NCI-H748 treated with DMSO at 0.1 percent for 48 hours (cell line): ENCODE measurements at regions not wholly inside any gene's neighbourhood (a gene's known extent, or its start where the extent isn't known, plus 50 kb on each side); places are given as distances from the start of the nearest gene placed in this dataset.
"Not testable (repeated sequence)": the region's sequence is repeated elsewhere in the genome, so short reads cannot be mapped to it uniquely, and the experiment has no call there.

Experiments used
- DNase-seq: peaks from one replicate; lab custom pipeline; 2025; lab: John Stamatoyannopoulos, UW

DNA sequence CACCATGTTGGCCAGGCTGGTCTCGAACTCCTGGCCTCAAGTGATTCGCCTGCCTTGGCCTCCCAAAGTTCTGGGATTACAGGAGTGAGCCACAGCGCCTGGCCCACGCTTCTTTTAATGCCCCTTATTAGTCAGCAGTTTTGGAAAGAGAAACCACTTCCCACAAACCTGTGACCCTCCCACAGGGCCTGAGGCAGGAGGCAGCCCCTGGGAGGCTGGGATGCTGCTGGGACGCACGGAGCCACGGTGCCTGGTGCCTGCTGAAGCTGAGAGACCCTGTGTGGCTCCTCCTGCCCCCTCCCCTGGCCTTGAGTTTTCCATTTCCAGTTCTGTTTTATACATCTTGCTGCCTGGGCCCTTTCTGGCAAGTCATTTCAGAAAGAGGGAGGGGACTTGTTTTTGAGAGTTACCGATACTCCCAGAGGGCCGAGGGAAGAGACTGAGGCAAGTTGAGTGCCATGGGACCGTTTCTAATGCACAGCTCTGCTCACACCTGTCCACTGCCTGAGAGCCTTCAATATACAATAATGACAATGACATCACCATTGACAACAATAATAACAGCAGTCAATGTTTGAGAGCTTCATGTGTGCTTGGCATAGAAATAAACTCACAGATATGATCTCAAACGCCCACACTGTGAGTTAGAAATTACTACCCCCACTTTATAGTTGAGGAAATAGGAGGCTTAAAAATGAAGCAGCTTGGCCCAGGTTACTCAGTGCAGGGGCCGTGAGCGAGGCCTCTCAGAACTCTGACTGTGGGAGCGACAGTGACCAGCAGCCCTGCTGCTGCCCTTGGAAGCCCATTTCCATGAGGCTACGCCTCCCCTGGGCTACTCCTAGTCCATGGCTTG lies 78.1 kb upstream of the YWHAQ start:
- no peak for DNase-seq

DNA sequence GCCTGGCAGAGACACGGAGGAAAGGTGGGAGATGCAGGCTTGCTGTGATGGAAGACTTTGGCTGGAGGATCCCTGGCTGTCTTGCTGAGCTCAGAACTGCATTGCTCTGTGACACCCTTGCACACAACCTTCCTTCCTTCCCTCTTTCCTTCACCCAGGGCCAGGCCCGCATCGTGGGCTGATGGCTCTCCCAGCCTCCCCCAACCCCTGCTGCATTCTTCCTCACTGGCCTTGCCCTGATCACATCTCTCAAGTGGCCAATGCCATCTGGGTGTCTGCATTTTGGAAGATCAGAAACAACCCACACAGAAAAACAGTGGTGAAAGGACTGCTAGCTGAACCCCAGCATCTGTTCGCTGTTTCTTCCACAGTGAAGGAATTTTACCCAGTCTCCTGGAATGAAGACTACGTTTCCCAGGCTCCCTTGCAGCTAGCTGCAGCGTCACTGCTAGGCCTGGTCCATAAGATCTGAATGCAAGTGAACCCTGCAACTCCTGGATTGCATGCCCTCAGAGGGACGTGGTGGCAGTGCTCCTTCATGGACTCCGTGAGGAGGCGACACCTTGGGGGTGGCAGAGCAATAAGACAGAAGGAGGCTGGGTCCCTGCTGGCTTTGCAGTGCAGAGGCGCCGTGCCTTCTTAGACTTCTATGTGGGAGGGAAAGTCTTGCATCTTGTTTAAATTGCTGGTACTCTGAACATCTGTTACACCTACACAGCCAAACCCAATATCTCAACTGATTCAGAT lies 78.9 kb upstream of the YWHAQ start:
- no peak for DNase-seq

DNA sequence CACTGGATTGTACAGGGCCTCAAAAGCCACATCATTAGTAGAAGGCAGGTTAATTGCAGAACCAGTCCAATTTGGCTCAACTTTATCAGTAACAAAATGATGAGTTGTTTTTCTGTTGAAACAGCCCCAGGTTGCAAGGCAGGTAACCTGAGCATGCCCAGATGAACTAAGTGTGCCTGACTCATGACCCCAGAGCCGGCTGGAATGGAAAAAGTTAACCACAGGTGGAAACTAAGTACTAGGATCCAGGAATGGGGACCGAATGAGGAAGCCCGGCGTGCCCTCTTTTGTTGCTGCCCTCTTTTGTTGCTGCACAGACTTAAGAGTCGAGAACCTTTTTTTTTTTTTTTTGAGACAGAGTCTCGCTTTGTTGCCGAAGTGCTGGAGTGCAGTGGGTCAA lies 79.5 kb upstream of the YWHAQ start:
- DNase-seq = no peak

DNA sequence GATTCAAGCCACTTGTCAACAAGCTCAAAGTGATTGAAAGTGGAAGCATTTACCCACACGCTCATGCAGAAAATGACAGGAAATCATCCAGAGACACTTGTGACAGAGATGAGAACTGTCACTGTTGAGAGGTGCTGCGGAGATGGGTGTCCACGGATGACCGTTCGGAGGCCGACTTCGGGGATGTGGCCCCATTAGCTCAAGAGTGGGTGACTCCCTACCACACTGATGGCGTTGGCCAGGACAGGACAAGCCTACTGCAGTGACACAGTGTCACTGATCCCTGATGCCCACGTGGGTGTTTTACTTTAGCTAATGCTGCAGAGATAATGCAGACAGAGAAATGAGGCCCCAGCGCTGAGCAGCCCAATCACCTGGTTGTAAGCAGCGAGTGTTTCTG lies 81.5 kb upstream of the YWHAQ start:
- DNase-seq = no peak

DNA sequence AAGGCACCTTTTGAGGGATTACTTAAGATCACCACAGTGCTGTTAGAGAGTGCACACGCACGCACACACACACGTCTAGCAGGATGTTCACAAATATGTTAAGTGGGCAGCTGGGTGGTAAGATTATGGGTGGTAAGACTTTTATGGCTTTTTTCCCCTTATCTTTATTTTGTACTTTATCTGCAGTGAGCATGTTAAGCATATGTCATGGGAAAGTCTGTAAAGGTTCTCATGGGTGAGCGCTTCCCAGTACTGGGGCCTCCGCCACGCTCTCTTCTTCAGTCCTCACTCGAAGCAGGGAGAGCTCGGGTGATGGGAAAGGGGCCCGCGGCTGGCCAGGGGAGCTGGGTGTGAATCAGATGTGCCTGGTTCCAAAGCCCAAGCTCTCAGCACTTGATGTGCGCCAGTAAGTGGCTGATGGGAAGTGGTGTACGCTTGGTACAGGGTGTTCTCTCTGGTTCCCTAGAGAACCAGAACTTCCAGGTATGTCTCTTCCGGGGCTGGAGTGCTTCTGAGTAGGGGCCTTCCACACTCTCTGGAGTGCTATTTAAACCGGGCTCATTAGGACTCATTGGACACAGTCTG lies 83.9 kb upstream of the YWHAQ start:
- DNase-seq = no peak

DNA sequence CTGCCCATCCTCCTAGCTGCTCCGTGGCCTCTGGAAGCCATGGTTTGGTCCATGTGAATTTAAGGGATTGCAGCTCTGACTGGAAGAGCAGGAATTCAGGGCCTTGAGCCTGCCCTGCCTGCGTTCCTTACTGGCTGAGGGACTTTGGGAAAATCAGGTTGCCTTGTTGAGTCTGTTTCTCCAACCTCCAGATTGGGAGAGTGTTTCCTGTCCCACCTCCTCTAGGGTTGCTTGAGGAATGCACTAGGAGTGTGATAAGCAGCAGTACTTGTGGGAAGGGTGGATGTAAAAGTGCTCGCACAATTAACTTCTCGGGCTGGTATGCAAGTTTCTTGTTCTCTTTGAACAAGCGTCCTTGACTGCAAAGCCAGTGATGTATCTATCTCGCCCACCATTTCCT lies 84.4 kb upstream of the YWHAQ start:
- no peak for DNase-seq

DNA sequence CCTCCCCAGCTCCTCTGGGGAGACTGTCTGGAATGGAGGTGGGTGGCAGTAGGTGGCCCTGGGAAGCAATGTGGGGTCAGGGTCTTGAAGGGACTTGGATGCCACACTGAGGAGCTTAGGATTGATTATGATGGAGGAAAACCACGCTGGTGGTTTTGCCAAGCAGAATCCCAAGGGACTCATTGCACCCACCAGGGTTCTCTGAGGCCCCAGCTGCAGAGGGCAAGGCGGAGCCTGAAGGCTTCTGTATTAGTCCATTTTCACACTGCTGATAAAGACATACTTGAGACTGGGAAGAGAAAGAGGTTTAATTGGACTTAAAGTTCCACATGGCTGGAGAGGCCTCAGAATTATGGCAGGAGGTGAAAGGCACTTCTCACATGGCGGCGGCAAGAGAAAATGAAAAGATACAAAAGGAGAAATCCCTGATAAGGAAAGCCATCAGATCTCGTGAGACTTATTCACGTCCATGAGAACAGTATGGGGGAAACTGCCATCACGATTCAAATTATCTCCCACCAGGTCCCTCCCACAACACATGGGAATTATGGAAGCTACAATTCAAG lies 87.2 kb upstream of the YWHAQ start:
- DNase-seq = no peak

DNA sequence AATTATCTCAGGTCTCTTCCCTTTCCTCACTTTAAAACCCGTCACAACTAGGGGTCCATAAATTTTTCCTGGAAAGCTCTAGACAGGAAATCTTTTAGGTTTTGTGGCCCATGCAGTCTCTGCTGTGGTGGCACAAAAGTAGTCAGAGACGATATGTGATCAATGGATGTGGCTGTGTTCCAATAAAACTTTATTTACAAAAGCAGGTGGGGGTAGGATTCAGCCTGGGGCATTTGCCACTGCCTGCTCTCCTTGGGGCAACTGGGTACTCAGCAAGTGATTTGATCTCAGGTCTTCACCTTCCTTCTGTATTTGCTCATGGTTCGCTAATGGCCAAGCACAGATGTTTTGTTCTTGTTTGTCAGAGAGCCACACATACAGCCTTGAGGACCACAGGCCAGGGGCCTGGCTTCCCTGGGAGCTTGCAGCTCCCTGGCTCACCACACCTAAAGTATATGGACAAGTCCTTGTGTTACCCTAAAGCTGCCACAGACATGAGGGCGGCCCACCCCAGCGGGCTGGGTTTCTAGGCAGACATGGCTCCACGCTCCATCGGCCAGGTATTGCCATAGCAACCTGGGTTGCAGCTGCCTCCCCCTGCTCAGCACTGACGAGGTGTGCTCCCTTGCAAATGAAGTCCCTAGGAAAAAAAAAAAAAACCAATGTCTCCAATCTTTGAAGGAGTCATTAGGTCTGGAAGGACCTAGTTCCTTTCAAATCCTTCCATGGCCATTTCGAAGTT lies 89.7 kb upstream of the YWHAQ start:
- no peak for DNase-seq

DNA sequence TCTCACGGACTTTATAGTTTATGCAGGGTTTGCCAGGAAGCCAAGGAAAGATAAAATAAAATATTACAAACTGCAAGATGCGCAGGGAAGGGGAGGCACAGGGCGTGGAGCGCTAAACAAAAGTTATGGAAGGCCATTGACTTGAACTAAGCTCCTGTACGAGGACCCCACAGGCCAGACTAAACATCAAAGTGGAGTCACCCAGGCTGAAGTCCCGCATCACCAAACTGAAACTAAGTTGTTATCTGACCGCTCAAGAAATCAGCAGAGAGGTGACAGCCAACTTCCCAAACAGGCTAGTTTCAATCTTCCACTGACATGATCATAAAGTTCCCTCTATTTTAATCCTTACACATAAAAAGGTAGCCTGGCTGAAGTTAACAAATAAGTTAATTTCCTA lies 90.5 kb upstream of the YWHAQ start:
- DNase-seq = no peak

DNA sequence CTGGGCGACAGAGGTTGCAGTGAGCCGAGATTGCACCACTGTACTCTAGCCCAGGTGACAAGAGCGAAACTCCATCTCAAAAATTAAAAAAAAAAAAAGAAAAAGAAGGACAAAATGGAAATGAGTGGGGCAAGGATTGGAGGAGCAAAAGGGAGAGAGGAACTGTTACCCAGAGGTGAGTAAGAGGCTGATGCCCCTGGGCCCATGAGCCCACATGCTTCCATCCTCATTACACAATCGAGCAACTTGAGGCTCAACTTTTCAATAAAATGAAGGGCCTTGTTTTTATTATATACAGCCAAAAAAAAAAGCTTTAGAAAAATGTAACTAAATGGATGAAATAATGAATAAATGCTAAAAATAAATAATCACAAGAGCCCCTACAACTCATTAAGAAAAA lies 91.7 kb upstream of the YWHAQ start:
- DNase-seq = no peak

DNA sequence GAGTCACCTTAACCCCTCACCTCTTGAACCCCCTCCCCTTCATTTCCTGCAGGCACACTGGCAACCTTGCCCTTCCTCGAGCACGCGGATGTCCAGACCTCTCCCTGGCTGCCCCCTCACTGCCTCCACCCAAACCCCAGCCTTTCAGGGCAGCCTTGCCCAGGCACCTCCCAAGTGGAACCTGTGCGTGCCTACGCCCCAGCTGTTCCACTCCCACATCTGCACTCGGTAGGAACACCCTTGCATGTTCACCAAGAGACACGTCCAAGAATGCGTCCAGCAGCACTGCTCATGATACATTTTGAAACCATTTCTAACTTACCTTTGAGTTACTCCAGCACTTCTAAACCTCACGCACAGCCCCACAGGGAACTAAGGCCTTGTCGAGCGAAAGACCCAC lies 93.8 kb upstream of the YWHAQ start:
- DNase-seq = no peak

DNA sequence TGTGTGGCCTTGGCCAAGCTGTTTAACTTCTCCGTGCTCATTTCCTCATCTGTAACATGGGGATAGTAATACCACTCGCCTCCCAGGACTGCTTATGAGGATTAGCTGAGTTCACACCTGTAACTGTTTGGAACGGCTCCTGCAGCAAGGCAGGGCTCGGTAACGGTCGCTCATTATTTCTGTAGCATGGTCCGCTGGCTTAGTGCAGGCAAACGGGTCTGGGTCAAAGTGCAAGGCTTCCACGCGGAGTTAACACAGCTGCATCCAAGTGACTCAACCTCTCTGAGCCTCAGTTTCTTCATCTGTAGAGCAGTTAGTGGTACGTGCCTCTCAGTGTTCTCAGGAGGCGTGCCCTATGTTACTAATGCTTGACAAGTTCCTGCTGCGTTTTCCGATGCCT lies 94.3 kb upstream of the YWHAQ start:
- DNase-seq = no peak

DNA sequence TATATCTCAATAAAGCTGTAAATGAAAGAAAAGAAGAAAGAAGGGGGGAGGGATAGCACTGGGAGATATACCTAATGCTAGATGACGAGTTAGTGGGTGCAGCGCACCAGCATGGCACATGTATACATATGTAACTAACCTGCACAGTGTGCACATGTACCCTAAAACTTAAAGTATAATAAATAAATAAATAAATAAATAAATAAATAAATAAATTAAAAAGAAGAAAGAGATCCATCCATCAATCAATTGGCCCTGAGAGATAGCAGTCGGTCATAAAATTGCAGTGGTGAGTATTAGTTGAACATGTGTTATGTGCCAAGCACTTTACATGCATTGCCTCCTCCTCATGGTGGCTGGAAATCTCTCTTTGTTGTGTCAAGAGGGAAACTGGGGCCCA lies 95.2 kb upstream of the YWHAQ start:
- DNase-seq = not testable (repeated sequence)

DNA sequence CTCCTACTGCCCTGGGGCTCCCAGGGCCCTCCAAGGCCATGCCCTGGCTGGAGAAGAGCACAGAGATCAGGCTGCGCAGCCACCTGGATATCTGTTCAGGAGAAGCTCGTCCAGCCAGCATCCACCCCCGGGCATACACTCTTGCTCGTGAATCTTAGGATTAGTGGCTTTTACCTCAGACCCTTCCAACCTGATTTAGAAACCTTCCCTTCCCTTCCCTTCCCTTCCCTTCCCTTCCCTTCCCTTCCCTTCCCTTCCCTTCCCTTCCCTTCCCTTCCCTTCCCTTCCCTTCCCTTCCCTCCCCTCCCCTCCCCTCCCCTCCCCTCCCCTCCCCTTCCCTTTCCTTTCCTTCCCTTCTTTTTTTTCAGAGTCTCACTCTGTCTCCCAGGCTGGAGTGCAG lies 99.7 kb upstream of the YWHAQ start:
- not testable (repeated sequence) for DNase-seq

DNA sequence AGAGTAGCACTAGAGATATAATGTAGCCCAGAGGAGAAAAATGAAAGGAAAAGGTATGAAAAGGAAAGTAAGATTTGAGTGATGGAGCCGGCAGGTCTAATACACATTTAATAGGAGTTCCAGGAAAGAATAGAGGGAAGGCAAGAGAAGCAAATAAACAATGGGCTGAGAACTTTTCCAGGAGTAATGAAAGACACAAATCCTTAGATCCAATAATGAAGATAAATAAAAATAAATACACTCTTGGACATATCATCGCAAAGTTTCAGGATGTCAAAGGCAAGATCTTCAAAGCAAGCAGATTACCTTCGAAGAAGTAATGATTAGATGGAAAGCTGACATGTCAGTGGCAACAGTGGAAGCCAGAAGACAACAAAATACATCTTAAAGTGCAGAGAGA lies 102.0 kb upstream of the YWHAQ start:
- no peak for DNase-seq

DNA sequence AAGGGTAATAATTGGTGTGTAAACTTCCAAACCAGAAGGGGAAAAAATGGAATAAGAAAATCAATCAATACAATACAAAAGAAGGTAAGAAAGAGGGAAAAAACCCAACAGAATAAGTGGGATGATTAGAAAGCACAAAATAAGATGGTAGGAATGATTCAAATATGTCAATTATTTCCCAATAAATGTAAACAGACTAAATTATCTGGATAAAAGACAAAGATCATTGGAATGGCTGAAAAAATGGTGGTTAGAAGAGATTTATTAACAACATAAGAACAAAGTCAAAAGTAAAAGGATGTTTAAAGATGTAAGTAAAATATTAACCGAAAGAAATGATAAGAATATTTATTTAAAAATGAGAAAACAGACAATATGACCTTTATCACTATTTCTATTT lies 103.5 kb upstream of the YWHAQ start:
- no peak for DNase-seq

DNA sequence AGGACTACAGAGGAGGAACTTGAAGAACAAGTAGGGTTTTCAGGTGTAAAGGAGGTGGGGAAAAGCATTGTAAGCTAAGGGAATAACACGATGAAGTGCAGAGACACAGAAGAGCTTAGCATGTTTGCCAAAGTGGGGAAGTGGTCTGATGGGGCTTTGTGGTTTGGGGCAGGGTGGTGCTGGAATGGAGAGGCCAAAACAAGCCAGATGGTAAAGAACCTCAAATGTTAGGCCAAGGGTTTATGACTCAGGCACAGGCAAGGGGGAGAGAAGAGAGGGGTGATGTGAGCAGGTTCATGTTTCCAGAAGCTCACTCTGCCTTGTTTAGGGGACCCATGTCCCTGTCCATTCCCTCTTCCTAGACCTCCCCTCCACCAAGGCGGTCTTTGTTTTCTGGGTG lies 104.5 kb upstream of the YWHAQ start:
- DNase-seq = no peak

DNA sequence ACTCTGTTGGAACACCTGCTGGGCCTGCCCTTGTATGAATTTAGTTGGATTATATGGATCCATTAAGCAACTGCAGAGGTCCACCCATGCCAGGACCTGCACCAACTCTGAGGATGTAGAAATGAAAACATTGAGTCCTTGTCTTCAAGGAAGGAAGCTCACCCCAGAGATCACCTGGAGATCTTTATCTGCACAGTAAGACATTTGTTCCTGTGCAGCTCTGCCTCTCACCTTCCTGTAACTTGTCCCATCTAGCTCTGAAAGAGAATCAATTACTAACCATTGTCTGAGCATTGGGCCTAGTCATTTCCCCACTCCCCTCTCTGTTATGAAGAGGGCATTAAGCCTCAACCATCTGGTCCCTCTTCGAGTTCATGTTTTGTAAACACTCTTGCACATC lies 105.2 kb upstream of the YWHAQ start:
- DNase-seq = no peak

DNA sequence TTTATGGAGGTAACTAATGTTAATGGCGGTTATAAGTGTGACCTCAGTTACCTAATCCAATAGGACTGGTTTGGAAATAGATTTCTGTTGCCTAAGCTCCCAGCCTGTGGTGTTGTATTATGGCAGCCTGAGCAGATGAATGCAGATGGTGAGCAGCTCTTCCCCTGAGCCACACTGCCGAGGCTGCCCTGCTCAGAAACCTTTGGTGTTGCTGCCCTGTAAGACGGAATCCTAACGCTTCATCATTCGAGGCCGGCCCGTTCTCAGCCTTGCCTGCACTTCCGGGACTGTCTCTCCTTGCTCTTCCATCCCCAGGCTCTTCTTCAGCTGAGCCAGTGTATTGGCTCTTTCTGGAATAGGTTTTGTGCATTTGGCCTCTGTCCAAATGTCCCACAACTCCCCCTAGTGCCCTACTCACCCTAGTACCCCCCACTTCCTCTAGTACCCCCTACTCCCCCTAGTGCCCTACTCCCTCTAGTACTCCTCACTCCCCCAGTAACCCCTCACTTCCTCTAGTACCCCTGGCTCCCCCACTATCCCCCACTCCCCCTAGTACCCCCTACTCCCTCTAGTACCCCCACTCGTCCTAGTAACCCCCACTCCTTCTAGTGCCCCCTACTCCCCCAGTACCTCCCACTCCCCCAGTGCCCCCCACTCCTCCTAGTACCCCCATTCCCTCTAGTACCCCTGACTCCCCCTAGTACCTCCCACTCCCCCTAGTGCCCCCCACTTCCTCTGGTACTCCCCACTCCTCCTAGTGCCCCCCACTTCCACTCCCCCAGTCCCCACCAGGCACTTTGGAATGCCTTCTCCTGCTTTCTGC lies 106.0 kb upstream of the TAF1B start:
- DNase-seq = no peak

DNA sequence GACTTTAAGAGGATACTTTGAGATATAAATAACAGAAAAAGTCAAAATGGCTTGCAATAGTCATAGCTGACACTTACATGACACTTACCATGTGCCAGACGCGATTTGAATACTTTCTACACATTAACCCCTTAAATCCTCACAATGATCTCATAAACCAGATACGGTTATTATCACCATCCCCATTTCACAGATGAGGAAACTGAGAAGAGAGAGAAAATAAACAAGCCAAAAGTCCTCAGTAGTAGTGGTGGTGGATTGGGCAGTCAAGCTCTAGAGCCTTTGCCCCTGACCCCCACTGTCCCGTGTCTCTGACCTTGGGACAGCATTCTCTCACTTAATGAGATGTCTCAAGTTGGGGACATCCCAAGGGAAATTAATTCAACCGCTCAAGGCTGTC lies 105.2 kb upstream of the TAF1B start:
- no peak for DNase-seq
